Mucosa of descending colon (tissue), 3 donors: ENCODE measurements at regions not wholly inside any gene's neighbourhood (a gene's known extent, or its start where the extent isn't known, plus 50 kb on each side); places are given as distances from the start of the nearest gene placed in this dataset.

Source experiments
- ATAC-seq: fragments of 200-7000 bp; cut with Tn5 transposase; one replicate; pipeline ENCODE4 v1.9.1; 2020; ENCODE audit warnings: mild to moderate bottlenecking, moderate library complexity
- DNase-seq, 3 donors: peaks; one replicate each; pipeline ENCODE4 v3.0.0-alpha.2; 2020
- H3K36me3 ChIP-seq: fragments of 200-600 bp; one replicate; pipeline ENCODE4 v1.8.0; 2021; ENCODE audit warnings: low read depth, mild to moderate bottlenecking
- H3K4me1 ChIP-seq: fragments of 200-600 bp; one replicate; pipeline ENCODE4 v1.8.0; 2021; ENCODE audit warnings: low read depth, mild to moderate bottlenecking
- H3K4me3 ChIP-seq: fragments of 200-600 bp; one replicate; pipeline ENCODE4 v1.8.0; 2021; ENCODE audit warnings: mild to moderate bottlenecking
- H3K9me3 ChIP-seq: fragments of 200-600 bp; one replicate; pipeline ENCODE4 v1.8.0; 2021; ENCODE audit warnings: mild to moderate bottlenecking
- intact Hi-C, 2 donors: fragments of 100-400 bp; cut with DNase I in 1 of 2; cut with micrococcal nuclease in 1 of 2; formaldehyde crosslinking; loops; one replicate each; pipeline versions ENCODE4 v1.11.0 to v1.11.1; 2022; cut with DNase I, micrococcal nuclease
- TF ChIP-seq, protein P1 (sequence below): fragments of 200-600 bp; IDR thresholded peaks from one replicate; pipeline ENCODE4 v1.8.0; 2022; ENCODE audit warnings: antibody characterized with exemption, mild to moderate bottlenecking
- donor health status: DM: no; HTN: no; CAD: no; lungs with moderate emphysema.
- donor health status: DM: no; HTN: no; CAD: no.
- donor health status: DM: no; HTN: yes; CAD: no.

DNA sequence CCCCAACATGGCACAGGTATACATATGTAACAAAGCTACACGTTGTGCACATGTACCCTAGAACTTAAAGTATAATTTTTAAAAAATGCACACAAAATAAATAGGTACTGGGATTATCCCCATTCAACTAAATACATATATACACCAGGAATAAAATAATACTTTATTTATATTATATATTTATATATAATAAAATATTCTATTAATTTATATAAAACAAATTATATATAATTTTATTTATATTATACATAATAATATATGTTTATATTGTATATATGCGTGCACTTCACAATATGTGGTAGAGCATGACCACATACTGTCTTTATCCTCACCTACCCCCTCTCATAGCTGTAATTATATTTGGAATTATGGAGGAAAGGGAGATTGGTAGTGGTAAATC, 119.1 kb upstream of the TMEM260 start:
- Histone ChIP-seq H3K36me3 (no peaks in the 10 kb centered on the region), H3K9me3 (no peaks in the 10 kb centered on the region), H3K4me3 (no peak overlapping the region), H3K4me1 (no peaks in the 10 kb centered on the region)
- intact Hi-C loops, result no loop called here
- DNase-seq, result no peak
- no peak for ATAC-seq
- TF ChIP-seq, protein P1, sequence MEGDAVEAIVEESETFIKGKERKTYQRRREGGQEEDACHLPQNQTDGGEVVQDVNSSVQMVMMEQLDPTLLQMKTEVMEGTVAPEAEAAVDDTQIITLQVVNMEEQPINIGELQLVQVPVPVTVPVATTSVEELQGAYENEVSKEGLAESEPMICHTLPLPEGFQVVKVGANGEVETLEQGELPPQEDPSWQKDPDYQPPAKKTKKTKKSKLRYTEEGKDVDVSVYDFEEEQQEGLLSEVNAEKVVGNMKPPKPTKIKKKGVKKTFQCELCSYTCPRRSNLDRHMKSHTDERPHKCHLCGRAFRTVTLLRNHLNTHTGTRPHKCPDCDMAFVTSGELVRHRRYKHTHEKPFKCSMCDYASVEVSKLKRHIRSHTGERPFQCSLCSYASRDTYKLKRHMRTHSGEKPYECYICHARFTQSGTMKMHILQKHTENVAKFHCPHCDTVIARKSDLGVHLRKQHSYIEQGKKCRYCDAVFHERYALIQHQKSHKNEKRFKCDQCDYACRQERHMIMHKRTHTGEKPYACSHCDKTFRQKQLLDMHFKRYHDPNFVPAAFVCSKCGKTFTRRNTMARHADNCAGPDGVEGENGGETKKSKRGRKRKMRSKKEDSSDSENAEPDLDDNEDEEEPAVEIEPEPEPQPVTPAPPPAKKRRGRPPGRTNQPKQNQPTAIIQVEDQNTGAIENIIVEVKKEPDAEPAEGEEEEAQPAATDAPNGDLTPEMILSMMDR, result no peak

DNA sequence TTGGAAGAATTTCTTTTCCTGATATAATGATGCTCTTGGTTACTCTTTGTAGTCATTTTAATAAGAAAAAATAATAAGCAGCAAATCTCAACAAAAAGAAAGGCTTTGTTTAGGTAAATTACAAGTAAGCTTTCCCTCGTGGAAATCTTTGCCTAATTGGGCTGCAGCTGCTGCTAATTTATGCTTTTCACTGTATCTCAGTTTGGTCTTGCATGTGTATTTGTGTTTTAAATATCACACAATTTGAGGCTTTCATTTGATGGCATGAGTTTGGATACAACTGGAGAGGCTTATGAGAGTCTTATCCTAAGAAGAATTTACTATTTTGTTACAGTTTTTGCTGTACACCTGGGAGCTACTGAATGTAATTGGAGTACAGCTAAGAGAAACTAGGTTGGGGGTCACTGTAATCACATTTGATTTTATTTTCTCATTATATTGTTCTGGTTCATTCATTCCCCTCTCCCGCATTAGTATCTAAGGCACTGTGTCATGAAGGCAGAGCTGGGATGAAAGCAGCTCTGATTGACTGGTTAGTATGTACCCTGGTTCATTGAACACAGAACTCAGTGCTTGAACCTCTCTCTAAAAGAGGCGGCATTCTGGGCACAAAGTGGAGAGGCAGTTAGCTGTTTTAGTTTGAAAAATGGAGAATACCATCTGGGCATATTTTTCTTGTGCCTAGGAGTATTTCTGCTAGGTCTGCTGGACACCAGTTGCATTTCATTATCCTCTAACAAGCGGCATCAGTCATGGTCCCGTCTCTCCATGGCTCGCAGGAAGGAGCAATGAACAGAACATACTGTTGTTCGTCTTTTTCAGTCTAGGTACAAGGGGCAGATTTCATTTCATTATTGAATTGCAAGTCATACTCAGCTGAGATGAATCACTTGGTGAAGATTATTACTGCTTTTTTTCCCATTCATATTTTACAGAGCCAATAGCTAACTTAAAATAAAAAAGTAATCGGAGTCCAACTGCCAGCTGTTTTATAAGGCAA, 118.0 kb upstream of the TMEM260 start:
- Histone ChIP-seq H3K36me3 (no peaks in the 10 kb centered on the region), H3K9me3 (no peaks in the 10 kb centered on the region), H3K4me1 (no peaks in the 10 kb centered on the region), H3K4me3 (no peak overlapping the region)
- intact Hi-C loops, result no loop called here
- ATAC-seq, result no peak
- TF ChIP-seq, protein P1, result no peak
- DNase-seq, result no peak

DNA sequence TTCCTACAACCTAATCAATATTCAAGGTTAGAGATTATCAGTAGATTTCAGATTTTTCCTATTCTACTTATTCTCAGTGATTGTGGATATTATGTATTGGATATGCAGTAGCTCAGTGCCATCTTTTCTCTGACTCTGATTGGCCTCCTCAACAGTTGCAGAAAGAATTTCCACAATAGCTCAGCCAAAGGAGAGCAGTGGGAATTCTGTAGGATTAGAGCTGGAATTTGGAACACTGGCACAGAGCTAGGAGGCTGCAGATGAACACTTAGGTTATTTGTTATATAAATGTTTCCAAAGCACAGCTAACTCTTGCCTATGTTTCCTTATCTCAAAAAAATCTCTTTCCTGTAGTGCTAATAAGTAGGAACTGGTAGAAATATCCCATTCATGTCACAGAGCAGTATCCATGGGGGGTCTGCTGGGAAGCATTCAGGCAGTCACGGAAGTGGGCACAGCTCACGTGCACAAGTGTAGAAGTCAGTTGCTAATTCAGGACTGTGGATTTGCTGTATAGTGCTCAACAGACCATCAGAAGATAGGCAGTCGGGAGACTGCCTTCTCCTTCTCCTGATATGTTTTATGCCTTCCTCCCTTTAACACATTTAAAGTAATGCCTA, 116.2 kb upstream of the TMEM260 start:
- ATAC-seq, result no peak
- Histone ChIP-seq H3K36me3 (no peaks in the 10 kb centered on the region), H3K4me1 (no peaks in the 10 kb centered on the region), H3K9me3 (no peaks in the 10 kb centered on the region), H3K4me3 (no peak overlapping the region)
- no peak for DNase-seq
- TF ChIP-seq, protein P1, result no peak
- intact Hi-C loops, result no loop called here

DNA sequence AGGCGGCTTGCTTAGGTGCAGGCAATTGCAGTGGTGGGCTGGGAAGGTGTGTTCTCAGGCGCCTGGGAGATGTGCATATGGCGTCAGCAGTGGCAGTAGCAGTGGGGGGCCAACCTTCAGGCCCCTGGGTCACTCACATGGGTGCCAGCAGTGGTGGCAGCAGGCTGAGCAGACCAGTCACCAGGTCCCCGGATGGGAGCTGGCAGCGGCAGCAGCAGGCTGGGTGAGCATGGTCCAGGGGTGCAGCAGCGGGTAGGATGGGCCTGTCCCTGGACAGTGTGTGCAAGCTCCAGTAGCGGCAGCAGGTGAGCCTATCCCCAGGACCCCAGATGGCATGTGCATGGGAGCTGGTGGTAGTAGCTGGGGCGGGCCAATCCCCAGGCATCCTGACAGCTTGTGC, 108.5 kb upstream of the TMEM260 start:
- intact Hi-C loops, result loop anchor here in 1 of 2 donors (10.0 kb wide), 1 partner anchor 786 kb away; no protein-coding TSS in a partner anchor
- ATAC-seq (no peak), DNase-seq (no peak)
- Histone ChIP-seq H3K9me3 (no peaks in the 10 kb centered on the region), H3K36me3 (no peaks in the 10 kb centered on the region), H3K4me1 (no peaks in the 10 kb centered on the region), H3K4me3 (no peak overlapping the region)
- TF ChIP-seq, protein P1, result no peak

DNA sequence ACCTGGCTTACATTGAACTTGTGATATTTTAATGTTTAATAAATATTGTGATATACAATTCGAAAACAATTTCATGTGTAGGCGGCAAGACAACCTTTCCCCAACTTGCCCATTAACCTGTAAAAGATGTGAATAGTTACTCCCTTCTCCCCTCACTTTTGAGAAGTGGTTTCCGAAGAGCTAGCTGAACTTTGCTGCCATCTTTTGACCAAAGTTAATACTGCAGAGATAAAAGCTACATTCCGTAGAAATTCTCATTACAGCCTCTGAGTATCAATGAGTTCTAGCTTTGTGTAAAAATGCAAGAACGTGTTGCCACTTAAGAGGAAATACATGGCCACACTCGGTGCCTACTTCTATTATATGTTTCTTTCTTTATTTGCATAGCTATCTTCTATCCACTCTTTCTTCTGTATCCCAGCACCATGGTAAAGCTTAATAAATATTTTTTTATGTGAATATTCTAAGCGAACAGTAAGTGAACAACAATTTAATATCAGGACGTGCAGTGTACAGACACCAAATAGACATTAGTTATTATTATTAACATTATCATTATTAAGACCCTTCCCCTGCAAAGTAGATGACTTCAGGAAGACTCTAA, 105.1 kb upstream of the TMEM260 start:
- intact Hi-C loops, result loop anchor here in 1 of 2 donors (10.0 kb wide), 1 partner anchor 790 kb away; no protein-coding TSS in a partner anchor
- ATAC-seq (peak; percentile 52), DNase-seq (peak in 1 of 3 donors; percentile 26)

More for the DNA sequence above, 105.1 kb upstream of the TMEM260 start:
- TF ChIP-seq, protein P1, result peak; percentile 59
- no peaks in the 10 kb centered on the region for H3K4me1 ChIP-seq
- H3K4me3 ChIP-seq, result no peak overlapping the region
- no peaks in the 10 kb centered on the region for H3K9me3 ChIP-seq
- no peaks in the 10 kb centered on the region for H3K36me3 ChIP-seq
